HG02588 (cell line): ENCODE measurements at regions not wholly inside any gene's neighbourhood (a gene's known extent, or its start where the extent isn't known, plus 50 kb on each side); places are given as distances from the start of the nearest gene placed in this dataset.

Experiments
- ATAC-seq: cut with Tn5 transposase; IDR thresholded peaks from one replicate; pipeline ENCODE4 v1.9.1; 2021; ENCODE audit warnings: mild to moderate bottlenecking, moderate library complexity; ENCODE audit not compliant: unreplicated experiment

GRCh38 chr4:130257271-130257670, 1161.3 kb downstream of the C4orf33 start:
- ATAC-seq, result no peak

GRCh38 chr4:130266814-130267213, 1170.9 kb downstream of the C4orf33 start:
- no peak for ATAC-seq

GRCh38 chr4:130288576-130288975, 1192.6 kb downstream of the C4orf33 start:
- no peak for ATAC-seq

DNA sequence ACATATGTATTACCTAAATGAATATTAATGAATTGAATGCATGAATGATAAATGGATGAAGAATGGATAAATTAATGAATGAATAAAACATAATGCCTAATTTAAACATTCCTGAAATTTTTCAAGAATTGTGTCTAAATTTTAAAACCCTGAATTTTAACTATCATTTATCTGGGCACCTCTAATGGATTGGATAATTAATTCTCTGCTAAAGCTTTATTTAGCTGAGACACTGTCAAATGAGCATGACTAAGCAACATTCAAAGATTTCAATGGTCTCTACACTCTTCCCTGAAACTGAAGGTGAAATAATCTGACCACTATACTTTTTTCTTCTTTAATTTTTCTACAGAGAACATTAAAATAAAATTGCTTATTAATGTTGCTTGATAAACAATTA, 1197.7 kb downstream of the C4orf33 start:
- ATAC-seq, result no peak

DNA sequence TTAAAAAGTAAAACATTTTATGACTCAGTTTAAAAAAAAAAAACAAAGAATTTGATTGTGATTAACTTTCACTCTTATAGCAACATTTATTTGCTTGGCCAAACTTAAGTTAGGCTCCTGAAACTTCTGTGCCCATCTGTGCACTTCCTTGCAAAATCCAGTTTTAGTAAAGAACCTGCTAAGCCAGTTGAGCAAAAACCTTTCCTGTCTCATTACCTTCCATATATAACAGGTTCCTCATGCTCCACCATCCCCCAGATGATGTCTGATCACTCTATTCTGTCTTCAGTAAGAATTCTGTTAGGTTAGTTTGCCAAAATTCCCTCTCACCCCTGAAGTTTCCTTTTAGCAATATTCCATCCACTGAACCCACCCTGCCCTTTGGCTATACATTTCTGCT, 1200.5 kb downstream of the C4orf33 start:
- ATAC-seq, result no peak

DNA sequence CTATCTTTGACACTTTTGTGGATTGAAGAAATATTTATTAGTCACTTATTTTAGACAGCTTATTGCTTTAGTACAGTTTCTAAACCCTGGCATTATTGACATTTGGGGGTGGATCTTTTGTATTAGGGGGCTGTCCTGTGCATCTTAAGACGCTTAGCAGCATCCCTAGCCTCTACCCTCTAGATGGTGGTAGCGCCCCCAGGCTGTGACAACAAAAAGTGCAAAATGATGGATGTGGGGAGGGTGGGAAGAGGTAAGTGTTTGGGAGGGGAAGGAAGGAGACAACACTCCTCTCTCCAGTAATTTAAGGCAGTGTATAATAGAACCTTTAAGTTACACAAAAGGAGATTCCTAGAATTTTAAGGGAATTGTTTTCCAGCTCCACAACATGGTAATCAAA, 1210.6 kb downstream of the C4orf33 start:
- no peak for ATAC-seq

DNA sequence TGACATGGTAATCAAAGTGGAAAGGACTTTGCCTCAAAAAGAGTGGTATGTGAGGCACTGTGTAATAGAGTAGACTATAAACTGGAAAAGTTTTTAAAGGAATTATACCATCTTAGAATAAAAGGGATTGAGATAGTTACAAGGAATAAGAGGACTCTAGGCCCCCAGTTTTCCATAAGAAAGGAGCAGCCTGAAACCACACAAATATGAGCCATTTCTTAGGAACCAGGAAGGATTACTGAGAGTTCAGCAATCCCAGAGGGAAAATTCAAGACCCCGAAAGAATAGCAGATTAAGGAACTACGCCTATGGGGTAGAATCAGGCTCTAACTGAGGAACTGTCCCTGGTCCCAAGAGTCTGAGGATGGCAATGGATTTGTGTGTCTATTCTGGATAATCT, 1213.3 kb downstream of the C4orf33 start:
- no peak for ATAC-seq

DNA sequence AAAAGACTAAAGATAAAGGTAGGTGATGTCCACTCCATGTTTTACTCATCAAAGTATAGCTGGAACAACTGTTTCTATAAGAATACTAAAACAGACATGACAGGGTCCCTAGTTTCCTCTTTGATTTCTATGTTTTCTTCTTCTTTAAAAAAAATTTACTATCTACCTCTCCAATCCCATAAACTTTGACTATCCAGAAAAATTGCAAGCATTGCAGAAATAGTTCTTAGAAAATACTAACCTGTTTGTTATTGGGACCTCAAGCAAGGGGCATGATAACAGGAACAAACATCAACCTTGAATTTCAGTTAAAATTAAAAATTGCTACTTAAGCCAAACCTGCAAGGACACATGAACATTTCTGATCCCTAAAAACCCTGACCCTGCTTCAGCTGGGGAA, 1226.5 kb downstream of the C4orf33 start:
- no peak for ATAC-seq

DNA sequence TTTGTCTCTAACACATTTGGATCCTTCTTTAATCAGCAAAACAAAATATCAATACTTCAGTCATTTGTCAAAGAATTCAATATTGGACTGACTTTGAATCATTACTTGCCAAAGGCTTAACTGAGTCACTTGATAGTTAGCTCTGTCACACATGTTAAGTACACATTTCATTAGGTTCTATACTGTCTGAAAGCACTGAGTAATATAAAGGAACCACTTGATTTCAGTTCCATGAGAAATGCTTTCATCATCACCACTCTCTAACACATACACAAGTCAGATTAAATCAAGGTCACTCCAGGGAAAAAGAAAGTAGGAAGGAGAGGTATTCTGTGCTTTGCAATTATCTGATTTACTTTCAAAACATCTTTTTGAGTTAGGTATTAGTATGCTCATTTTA, 1233.1 kb downstream of the C4orf33 start:
- no peak for ATAC-seq

DNA sequence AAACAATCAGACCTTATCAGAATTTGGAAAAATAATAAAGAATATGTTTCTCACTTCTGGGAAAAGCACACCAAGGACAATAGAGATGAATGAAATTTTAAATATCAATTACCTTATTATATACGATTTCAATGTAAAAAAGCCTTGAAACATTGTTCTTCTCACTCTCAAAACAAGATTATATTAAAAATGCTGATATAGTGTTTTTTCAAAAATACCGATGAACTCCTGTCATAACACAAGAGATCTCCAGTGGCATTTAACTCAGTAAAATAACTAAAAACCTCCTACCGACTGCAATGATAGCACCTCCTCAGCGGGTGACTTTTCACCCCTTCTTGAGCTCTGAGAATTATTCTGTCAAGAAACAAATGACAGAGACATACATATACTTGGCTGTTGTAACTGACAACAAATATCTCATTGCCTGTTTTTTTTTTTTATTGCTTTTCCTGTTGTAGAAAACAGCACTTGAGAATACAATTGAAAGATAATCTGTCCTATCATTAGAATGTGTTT, 1237.3 kb downstream of the C4orf33 start:
- no peak for ATAC-seq

DNA sequence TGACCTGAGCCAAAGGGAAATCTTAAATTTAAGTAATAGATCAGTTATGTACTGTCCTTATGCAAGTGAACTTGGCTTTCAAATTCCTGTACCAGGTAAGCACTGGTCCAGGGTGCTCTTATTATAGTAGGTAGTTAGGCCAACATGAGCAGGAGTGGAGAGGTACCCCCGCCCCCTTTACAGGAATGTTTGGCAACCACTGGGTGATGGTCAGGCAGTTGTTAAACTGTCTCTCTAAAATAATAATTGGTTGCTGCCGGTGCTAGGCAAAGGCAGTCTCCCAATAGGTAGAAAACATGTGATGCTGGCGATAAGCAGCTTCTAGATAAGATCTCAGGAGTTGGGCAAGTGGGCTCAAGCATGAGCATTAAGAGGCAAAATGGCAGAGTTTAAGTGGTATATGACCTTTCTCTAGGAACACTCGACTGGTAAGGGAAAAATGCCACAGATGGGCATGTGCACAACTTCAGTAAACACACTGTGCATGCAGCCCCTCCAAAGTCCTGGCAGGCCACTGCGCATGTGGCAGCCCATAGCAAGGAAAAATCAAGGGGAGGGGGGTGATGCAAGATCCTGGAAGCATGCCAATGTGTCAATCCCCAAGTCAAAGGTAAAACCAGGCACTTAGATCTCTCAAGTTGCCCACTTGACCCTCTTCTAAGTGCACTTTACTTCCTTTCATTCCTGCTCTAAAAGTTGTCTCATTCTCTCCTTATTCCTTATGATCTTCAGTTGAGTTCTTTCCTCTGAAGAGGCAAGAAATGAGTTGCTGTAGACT, 1239.7 kb downstream of the C4orf33 start:
- ATAC-seq, result no peak

GRCh38 chr4:130336585-130337217, 1240.7 kb downstream of the C4orf33 start:
- peak; percentile 79 for ATAC-seq

DNA sequence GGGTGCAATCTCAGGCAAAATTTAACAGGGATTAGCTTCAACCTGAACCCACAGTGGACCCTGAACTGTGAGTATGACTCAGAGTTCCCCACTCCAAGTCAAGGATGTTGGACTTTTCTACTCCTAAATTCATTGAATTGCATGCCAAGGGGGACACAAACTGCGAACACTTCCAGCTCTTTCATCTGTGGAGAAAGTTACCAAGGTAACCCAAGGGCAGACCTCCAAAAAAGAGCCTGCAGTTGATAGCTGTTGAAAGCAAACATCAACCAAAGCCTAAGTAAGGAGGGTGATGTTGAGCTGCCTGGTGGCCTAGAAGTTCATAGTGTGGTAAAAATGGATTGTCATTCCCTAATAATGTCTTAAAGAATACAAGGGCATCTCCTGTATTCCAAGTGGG, 1242.9 kb downstream of the C4orf33 start:
- no peak for ATAC-seq

- ATAC-seq, result no peak
Observed at GRCh38 chr4:130349745-130350144, 1253.8 kb downstream of the C4orf33 start.

DNA sequence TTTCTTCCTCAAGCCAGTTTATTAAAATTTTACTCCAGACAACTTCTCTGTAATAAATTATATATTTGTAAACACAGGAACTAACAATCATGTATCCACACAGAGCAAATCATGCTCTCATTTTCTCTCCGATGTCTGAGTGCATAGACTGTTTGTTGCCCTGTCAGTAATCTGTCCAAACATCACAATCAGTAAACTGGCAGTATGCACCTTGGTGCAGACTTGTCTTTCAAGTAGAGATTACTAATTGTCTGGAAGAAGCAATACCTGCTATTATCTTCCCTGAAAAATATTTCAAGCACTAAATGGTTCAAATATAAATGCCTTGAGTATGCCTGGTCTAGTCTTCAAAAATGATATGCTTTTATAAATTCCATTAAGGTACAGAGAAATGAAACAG, 1260.9 kb downstream of the C4orf33 start:
- no peak for ATAC-seq

DNA sequence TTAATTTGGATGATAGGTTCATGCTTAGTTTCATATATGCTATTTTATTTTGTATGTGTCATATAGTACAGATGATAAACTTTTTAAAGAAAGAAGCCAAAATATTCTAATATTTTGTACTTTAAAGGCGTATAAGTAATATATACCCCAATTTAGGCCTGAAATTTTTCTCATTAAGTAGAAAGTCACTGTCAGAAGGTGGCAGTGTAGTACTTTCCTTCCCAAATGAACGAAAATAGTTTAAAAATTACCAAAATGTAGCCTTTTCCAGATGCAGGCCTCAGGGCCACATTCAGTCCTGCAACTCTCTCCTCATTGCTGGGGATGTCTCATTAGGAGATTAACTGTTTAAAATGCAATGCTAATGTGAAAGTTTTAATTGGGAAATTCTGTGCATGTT, 1263.6 kb downstream of the C4orf33 start:
- ATAC-seq, result no peak

DNA sequence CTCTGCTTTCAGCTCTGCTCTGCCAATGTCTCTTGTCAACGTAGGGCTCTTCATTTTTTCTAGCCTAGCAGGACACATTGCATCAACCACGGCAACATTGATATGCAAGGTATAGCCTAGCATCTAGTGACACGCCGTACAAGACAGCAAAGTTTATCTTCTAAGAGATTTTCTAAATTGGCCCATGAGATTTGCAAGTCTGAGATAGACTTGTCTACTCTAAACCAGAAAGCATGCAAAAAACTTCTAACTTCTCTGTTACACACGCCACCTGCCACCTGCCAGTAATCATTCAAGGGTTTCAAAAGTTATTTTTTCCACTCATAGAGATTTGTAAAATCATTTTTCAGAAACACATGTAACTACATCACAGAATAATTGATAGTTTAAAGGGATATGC, 1265.7 kb downstream of the C4orf33 start:
- ATAC-seq, result no peak

- ATAC-seq, result no peak
Observed at GRCh38 chr4:130368668-130369067, 1272.7 kb downstream of the C4orf33 start.

- ATAC-seq, result no peak
Observed at GRCh38 chr4:130393231-130393630, 1297.3 kb downstream of the C4orf33 start.

DNA sequence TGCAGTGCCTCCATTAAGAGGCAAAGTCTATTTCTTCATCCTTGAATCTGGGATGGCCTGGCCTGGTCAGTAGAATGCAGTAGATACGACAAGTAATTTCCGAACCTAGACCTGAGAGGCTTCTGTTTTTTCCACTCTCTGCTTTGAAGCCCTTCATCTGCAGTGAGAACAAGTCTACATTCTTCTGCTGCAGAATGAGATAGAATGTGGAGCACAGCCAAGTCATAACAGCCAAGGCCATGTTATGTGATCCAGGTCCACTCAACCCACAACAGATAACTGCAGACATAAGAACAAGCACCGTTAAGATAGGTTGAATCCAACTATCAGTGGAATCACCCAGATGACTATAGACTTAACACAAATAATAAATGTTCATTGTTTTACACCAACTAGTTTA, 1297.7 kb downstream of the C4orf33 start:
- no peak for ATAC-seq

- ATAC-seq, result no peak
Observed at GRCh38 chr4:130395871-130396270, 1299.9 kb downstream of the C4orf33 start.

DNA sequence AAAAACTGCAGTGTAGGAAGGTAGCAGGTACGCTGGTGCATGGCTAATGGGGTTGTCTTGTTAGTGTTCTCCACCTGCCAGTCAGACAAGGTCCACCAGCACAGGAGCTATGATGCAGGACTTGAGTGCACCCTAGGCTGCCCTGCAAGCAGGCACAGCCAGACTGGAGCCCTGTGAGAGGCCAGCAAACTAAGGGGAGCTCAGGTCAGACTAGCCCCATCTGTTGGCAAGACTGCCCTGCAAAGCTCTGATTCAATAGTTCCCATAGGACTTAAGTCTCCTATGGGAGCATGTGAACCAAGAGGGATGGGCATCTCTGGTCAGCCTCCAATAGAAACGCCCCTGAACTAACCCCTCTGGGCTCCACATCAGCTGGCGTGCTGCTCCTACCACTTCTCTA, 1307.3 kb downstream of the C4orf33 start:
- ATAC-seq, result no peak
